GM19467 (cell line): ENCODE measurements at regions not wholly inside any gene's neighbourhood (a gene's known extent, or its start where the extent isn't known, plus 50 kb on each side); places are given as distances from the start of the nearest gene placed in this dataset.

Experiments used
- ATAC-seq: cut with Tn5 transposase; IDR thresholded peaks from one replicate; pipeline ENCODE4 v1.9.1; 2021; ENCODE audit warnings: mild to moderate bottlenecking, moderate library complexity; ENCODE audit not compliant: unreplicated experiment

GRCh38 chr13:54841682-54842081, 1813.1 kb downstream of the OLFM4 start:
- ATAC-seq = no peak

- ATAC-seq = no peak
Observed at GRCh38 chr13:54845351-54845965, 1816.8 kb downstream of the OLFM4 start.

GRCh38 chr13:54852831-54853230, 1824.2 kb downstream of the OLFM4 start:
- ATAC-seq = no peak

GRCh38 chr13:54859827-54860226, 1831.2 kb downstream of the OLFM4 start:
- ATAC-seq = no peak

- ATAC-seq = no peak
Observed at GRCh38 chr13:54875111-54875510, 1846.5 kb downstream of the OLFM4 start.

- no peak for ATAC-seq
Observed at GRCh38 chr13:54879036-54879435, 1850.4 kb downstream of the OLFM4 start.

GRCh38 chr13:54884682-54885081, 1856.1 kb downstream of the OLFM4 start:
- no peak for ATAC-seq

GRCh38 chr13:54890976-54891375, 1862.4 kb downstream of the OLFM4 start:
- no peak for ATAC-seq

GRCh38 chr13:54901316-54901715, 1872.7 kb downstream of the OLFM4 start:
- ATAC-seq = no peak

GRCh38 chr13:54912367-54912766, 1883.8 kb downstream of the OLFM4 start:
- ATAC-seq = no peak

GRCh38 chr13:54913668-54914067, 1885.1 kb downstream of the OLFM4 start:
- ATAC-seq = no peak

- no peak for ATAC-seq
Observed at GRCh38 chr13:54927538-54927937, 1898.9 kb downstream of the OLFM4 start.

- ATAC-seq = no peak
Observed at GRCh38 chr13:54928071-54928470, 1899.5 kb downstream of the OLFM4 start.

GRCh38 chr13:54934121-54934520, 1905.5 kb downstream of the OLFM4 start:
- ATAC-seq = no peak

- no peak for ATAC-seq
Observed at GRCh38 chr13:54945973-54946372, 1917.4 kb downstream of the OLFM4 start.

- ATAC-seq = no peak
Observed at GRCh38 chr13:54949735-54950134, 1921.1 kb downstream of the OLFM4 start.

GRCh38 chr13:54950546-54950945, 1921.9 kb downstream of the OLFM4 start:
- no peak for ATAC-seq

- ATAC-seq = no peak
Observed at GRCh38 chr13:54953786-54954185, 1925.2 kb downstream of the OLFM4 start.

- no peak for ATAC-seq
Observed at GRCh38 chr13:54958781-54959180, 1930.2 kb downstream of the OLFM4 start.

- no peak for ATAC-seq
Observed at GRCh38 chr13:54965881-54966280, 1937.3 kb downstream of the OLFM4 start.

- no peak for ATAC-seq
Observed at GRCh38 chr13:54972838-54973237, 1944.2 kb downstream of the OLFM4 start.

GRCh38 chr13:54975676-54976075, 1947.1 kb downstream of the OLFM4 start:
- ATAC-seq = no peak

- no peak for ATAC-seq
Observed at GRCh38 chr13:54980651-54981050, 1952.0 kb downstream of the OLFM4 start.
